Stomach (tissue), 4 donors: ENCODE measurements at regions not wholly inside any gene's neighbourhood (a gene's known extent, or its start where the extent isn't known, plus 50 kb on each side); places are given as distances from the start of the nearest gene placed in this dataset.

Source experiments
- POLR2A ChIP-seq, 4 donors: fragments of 450-650 bp; IDR thresholded peaks; one replicate each; pipeline ENCODE4 v1.6.1; 2016; ENCODE audit warnings: antibody characterized with exemption in 4 of 4, control low read depth in 2 of 4, mild to moderate bottlenecking in 1 of 4, moderate library complexity in 1 of 4
- POLR2AphosphoS5 ChIP-seq, 3 donors: sonication (generic); formaldehyde crosslinking; IDR thresholded peaks; one replicate each; pipeline ENCODE4 v1.6.1; 2016; ENCODE audit warnings: antibody characterized with exemption in 3 of 3
- TF ChIP-seq, protein P1 (sequence below), 7 experiments: fragments of 450-650 bp in 4 of 7; fragments of 200-600 bp in 3 of 7; sonication (generic) in 3 of 7; IDR thresholded peaks; one replicate each; pipeline ENCODE4 v1.5.1; 2016 to 2019; ENCODE audit warnings: antibody characterized with exemption in 7 of 7, control low read depth in 2 of 7, mild to moderate bottlenecking in 1 of 7

DNA sequence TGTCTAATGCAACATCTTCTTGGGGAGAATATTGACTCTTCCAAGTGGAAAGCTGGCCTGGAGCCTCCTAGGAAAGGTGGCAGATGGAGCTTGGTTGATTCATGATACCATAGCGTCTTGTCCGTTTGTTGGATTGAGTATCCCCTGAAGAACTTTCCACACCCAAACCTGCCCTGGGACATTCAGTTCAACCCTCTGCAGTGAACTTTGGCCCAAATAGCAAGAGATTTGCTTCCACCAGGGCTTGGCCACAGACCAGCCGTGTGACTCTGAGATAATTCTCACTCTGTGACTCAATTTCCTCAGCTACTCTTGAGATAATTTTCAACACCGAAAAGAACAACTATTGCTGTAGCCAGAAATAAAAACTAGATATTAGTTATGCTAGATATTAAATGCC lies 108.0 kb upstream of the RAD23B start:
- TF ChIP-seq, protein P1, sequence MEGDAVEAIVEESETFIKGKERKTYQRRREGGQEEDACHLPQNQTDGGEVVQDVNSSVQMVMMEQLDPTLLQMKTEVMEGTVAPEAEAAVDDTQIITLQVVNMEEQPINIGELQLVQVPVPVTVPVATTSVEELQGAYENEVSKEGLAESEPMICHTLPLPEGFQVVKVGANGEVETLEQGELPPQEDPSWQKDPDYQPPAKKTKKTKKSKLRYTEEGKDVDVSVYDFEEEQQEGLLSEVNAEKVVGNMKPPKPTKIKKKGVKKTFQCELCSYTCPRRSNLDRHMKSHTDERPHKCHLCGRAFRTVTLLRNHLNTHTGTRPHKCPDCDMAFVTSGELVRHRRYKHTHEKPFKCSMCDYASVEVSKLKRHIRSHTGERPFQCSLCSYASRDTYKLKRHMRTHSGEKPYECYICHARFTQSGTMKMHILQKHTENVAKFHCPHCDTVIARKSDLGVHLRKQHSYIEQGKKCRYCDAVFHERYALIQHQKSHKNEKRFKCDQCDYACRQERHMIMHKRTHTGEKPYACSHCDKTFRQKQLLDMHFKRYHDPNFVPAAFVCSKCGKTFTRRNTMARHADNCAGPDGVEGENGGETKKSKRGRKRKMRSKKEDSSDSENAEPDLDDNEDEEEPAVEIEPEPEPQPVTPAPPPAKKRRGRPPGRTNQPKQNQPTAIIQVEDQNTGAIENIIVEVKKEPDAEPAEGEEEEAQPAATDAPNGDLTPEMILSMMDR (IDR thresholded peaks at IDR 0.05): no peak
- no peak for TF ChIP-seq POLR2A (IDR thresholded peaks at IDR 0.05)
- no peak for TF ChIP-seq POLR2AphosphoS5 (IDR thresholded peaks at IDR 0.05)
